DOHH2 (cell line): ENCODE measurements at regions not wholly inside any gene's neighbourhood (a gene's known extent, or its start where the extent isn't known, plus 50 kb on each side); places are given as distances from the start of the nearest gene placed in this dataset.

ENCODE experiments used
- H3F3A ChIP-seq: fragments of 200-600 bp; sonication (generic), shearing (Covaris generic); 2 replicates; pipeline ENCODE4 v1.6.0; 2016; ENCODE audit warnings: antibody characterized with exemption, mild to moderate bottlenecking; ENCODE audit not compliant: control insufficient read depth, insufficient read depth
- H3K27ac ChIP-seq: fragments of 200-600 bp; sonication (generic); 2 replicates; pipeline ENCODE4 v1.5.1; 2014; ENCODE audit warnings: low read depth, mild to moderate bottlenecking, low read length, moderate library complexity
- H3K27me3 ChIP-seq: fragments of 200-600 bp; sonication (generic); 2 replicates; pipeline ENCODE4 v1.6.1; 2014; ENCODE audit warnings: mild to moderate bottlenecking, low read length, mixed read lengths; ENCODE audit not compliant: control insufficient read depth
- H3K36me3 ChIP-seq: fragments of 200-600 bp; sonication (generic); 2 replicates; pipeline ENCODE4 v1.6.1; 2014; ENCODE audit warnings: mild to moderate bottlenecking, low read length, moderate library complexity, mixed read lengths; ENCODE audit not compliant: control insufficient read depth
- H3K4me1 ChIP-seq: fragments of 200-600 bp; sonication (generic); 2 replicates; pipeline ENCODE4 v1.6.1; 2014; ENCODE audit warnings: mild to moderate bottlenecking, low read length, mixed read lengths; ENCODE audit not compliant: control insufficient read depth
- H3K4me2 ChIP-seq: fragments of 200-600 bp; sonication (generic); 2 replicates; pipeline ENCODE4 v1.6.0; 2014; ENCODE audit warnings: mild to moderate bottlenecking, low read length, moderate library complexity
- H3K4me3 ChIP-seq: fragments of 200-600 bp; sonication (generic); 2 replicates; pipeline ENCODE4 v1.5.1; 2014; ENCODE audit warnings: mild to moderate bottlenecking, low read length, mixed read lengths
- H3K79me2 ChIP-seq: fragments of 200-600 bp; sonication (generic); 2 replicates; pipeline ENCODE4 v1.6.1; 2014; ENCODE audit warnings: mild to moderate bottlenecking, low read length, mixed read lengths; ENCODE audit not compliant: control insufficient read depth
- H3K9me2 ChIP-seq: fragments of 200-600 bp; sonication (generic); replicated peaks from 2 replicates; pipeline ENCODE4 v1.6.1; 2014; ENCODE audit warnings: mild to moderate bottlenecking, low read length, mixed read lengths; ENCODE audit not compliant: control insufficient read depth
- H3K9me3 ChIP-seq: fragments of 200-600 bp; sonication (generic); 2 replicates; pipeline ENCODE4 v1.6.1; 2014; ENCODE audit warnings: antibody characterized with exemption, low read length, mixed read lengths; ENCODE audit not compliant: control insufficient read depth, insufficient read depth
- H4K20me1 ChIP-seq: fragments of 200-600 bp; sonication (generic); 2 replicates; pipeline ENCODE4 v1.6.0; 2014; ENCODE audit warnings: low read depth, mild to moderate bottlenecking, antibody characterized with exemption, low read length, moderate library complexity; ENCODE audit not compliant: control insufficient read depth, insufficient read depth
- EZH2phosphoT487 ChIP-seq: fragments of 200-600 bp; sonication (generic); IDR thresholded peaks from 2 replicates; pipeline ENCODE4 v1.6.1; 2017; ENCODE audit warnings: borderline replicate concordance, mild to moderate bottlenecking, antibody characterized with exemption, low read length, moderate library complexity, mixed read lengths
- TF ChIP-seq, protein P1 (sequence below): fragments of 200-600 bp; sonication (generic); IDR thresholded peaks from one replicate; pipeline ENCODE4 v1.5.1; 2014; ENCODE audit warnings: antibody characterized with exemption, mild to moderate bottlenecking, low read depth, low read length; ENCODE audit not compliant: poor library complexity, severe bottlenecking

- H3K36me3 ChIP-seq, result no peaks in the 10 kb centered on the region
- H3F3A ChIP-seq, result no peaks in the 10 kb centered on the region
- H4K20me1 ChIP-seq, result no peaks in the 10 kb centered on the region
- H3K79me2 ChIP-seq, result no peaks in the 10 kb centered on the region
- no peaks in the 10 kb centered on the region for H3K27me3 ChIP-seq
- H3K4me3 ChIP-seq, result no peak overlapping the region
- H3K27ac ChIP-seq, result no peak overlapping the region
- H3K9me2 ChIP-seq, result no peaks in the 10 kb centered on the region
- H3K4me2 ChIP-seq, result no peak overlapping the region
- H3K9me3 ChIP-seq, result no peaks in the 10 kb centered on the region
- TF ChIP-seq EZH2phosphoT487, result no peak
- TF ChIP-seq, protein P1, sequence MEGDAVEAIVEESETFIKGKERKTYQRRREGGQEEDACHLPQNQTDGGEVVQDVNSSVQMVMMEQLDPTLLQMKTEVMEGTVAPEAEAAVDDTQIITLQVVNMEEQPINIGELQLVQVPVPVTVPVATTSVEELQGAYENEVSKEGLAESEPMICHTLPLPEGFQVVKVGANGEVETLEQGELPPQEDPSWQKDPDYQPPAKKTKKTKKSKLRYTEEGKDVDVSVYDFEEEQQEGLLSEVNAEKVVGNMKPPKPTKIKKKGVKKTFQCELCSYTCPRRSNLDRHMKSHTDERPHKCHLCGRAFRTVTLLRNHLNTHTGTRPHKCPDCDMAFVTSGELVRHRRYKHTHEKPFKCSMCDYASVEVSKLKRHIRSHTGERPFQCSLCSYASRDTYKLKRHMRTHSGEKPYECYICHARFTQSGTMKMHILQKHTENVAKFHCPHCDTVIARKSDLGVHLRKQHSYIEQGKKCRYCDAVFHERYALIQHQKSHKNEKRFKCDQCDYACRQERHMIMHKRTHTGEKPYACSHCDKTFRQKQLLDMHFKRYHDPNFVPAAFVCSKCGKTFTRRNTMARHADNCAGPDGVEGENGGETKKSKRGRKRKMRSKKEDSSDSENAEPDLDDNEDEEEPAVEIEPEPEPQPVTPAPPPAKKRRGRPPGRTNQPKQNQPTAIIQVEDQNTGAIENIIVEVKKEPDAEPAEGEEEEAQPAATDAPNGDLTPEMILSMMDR, result no peak
- H3K4me1 ChIP-seq, result no peaks in the 10 kb centered on the region
Observed at GRCh38 chr1:80003250-80003649, 996.7 kb upstream of the ADGRL4 start.

DNA sequence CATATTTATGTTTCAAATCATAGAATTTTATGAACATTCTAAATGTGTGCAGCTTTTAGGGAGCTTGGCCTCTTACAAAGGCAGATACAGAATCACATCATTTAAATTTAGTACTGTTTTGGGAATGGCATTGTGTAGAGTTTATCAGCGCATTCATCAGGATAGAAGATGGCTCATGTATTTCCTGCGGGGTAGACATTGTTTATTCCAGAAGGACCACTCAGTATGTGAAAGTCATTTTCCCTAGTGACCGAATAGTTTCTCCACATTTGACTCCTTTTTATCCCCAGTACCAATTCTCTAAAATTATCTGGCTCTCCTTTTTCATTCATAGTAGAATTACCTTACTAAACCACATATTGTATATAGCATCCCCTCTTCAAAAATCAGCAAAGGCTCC, 981.9 kb upstream of the ADGRL4 start:
- no peaks in the 10 kb centered on the region for H3K9me3 ChIP-seq

DNA sequence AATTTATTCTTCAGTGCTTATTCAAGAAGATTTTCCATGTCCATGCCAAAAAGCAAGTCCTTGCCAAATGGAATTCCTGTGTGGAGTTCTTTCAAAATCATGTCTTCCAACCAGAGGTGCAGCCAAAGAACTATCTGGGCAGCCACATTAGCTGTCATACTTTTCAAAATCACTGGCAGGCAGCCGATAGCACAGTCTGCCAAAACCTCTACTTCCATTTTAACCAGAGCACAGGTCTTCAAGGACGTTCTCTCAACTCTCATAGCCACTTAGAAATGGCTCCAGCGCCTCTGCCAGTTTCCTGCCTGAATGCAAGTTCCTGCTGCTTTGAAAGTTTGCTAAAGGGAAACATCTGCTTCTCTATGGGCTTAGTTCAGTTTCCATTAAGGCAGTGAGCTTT, 975.7 kb upstream of the ADGRL4 start:
- H3K27me3 ChIP-seq, result no peaks in the 10 kb centered on the region
- TF ChIP-seq, protein P1, result no peak
- no peak for TF ChIP-seq EZH2phosphoT487
- H3K27ac ChIP-seq, result no peak overlapping the region
- no peaks in the 10 kb centered on the region for H4K20me1 ChIP-seq
- H3K4me3 ChIP-seq, result no peak overlapping the region
- no peaks in the 10 kb centered on the region for H3K4me1 ChIP-seq
- H3K36me3 ChIP-seq, result no peaks in the 10 kb centered on the region
- no peaks in the 10 kb centered on the region for H3F3A ChIP-seq
- no peaks in the 10 kb centered on the region for H3K9me3 ChIP-seq
- H3K9me2 ChIP-seq, result no peaks in the 10 kb centered on the region
- no peak overlapping the region for H3K4me2 ChIP-seq
- no peaks in the 10 kb centered on the region for H3K79me2 ChIP-seq

More for the DNA sequence above, 981.9 kb upstream of the ADGRL4 start:
- TF ChIP-seq EZH2phosphoT487, result no peak
- TF ChIP-seq, protein P1, result no peak
- H3K27ac ChIP-seq, result no peak overlapping the region
- no peak overlapping the region for H3K4me3 ChIP-seq
- H4K20me1 ChIP-seq, result no peaks in the 10 kb centered on the region
- H3K79me2 ChIP-seq, result no peaks in the 10 kb centered on the region
- no peaks in the 10 kb centered on the region for H3K36me3 ChIP-seq
- H3F3A ChIP-seq, result no peaks in the 10 kb centered on the region
- H3K9me2 ChIP-seq, result no peaks in the 10 kb centered on the region
- no peak overlapping the region for H3K4me2 ChIP-seq
- no peaks in the 10 kb centered on the region for H3K4me1 ChIP-seq
- H3K27me3 ChIP-seq, result no peaks in the 10 kb centered on the region

DNA sequence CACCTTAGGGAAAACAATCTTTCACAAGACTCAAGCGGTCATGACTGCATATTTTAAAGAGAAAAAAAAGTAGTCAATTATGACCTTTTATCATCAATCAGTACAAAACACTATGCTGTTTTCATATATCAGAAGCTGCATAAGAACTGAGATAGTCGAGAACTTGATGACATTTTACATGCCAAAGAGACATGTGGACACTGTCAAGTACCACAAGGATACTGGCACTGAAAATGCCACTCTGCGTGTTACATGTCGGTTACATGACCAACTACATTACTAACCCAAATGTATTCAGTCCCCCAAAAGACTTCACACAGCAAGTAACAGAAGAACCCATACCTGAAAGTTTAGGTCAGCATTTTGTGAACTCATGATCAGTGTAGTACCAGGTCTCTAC, 975.0 kb upstream of the ADGRL4 start:
- Histone ChIP-seq H3F3A (no peaks in the 10 kb centered on the region), H3K27me3 (no peaks in the 10 kb centered on the region), H3K79me2 (no peaks in the 10 kb centered on the region), H3K9me3 (no peaks in the 10 kb centered on the region), H3K9me2 (no peaks in the 10 kb centered on the region), H3K36me3 (no peaks in the 10 kb centered on the region), H3K4me2 (no peak overlapping the region), H3K27ac (no peak overlapping the region), H3K4me3 (no peak overlapping the region), H3K4me1 (no peaks in the 10 kb centered on the region), H4K20me1 (no peaks in the 10 kb centered on the region)
- no peak for TF ChIP-seq EZH2phosphoT487
- TF ChIP-seq, protein P1, result no peak
